CD4-positive, alpha-beta T cell treated with Interleukin-12 subunit alpha and Interleukin-12 subunit beta, for 1 hour (primary cell): ENCODE measurements at regions not wholly inside any gene's neighbourhood (a gene's known extent, or its start where the extent isn't known, plus 50 kb on each side); places are given as distances from the start of the nearest gene placed in this dataset.

Experiments used
- DNase-seq: peaks from one replicate; pipeline ENCODE4 v3.0.0-alpha.2; 2020

DNA sequence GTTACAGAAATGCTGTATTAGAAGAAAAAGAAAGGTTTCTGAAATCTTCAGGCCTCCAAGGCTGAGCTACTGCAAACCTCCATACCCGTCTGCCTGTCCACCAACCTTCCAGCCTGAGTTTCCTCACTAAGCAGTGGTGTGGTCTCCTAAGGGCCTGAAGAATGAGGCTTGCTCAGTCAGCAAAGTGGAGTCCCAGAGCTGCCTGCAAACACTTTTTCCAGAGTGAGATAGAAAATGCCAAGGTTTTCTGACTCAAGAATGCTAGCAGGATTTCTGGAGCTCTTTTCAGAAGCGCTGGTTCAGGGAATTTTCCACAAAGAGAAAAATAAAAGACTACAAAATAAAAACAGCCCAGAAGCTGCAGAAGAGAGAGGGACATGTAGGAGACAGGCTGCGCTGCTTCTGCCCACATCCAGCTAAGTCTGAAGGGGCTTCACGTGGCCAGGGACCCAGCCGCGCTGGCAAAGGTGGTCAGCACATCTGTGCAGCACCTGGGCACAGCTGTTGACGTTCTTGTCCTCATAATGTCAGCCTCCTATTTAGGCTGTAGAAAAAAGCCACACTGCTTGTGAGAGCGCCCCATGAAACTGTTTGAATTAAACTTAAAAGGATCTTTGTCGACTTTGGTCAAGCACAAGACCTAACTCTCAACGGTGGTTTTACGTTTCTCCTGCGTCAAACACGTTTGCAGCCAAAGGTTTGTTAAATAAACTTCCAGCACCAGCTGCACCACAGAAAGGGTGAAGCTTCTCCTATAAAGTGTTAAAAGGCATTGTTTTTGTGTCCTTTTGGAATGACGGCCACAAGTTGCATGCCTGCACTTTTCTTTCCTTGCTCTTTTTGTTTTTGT is 209.0 kb downstream of the THBS2 start:
- DNase-seq = no peak

DNA sequence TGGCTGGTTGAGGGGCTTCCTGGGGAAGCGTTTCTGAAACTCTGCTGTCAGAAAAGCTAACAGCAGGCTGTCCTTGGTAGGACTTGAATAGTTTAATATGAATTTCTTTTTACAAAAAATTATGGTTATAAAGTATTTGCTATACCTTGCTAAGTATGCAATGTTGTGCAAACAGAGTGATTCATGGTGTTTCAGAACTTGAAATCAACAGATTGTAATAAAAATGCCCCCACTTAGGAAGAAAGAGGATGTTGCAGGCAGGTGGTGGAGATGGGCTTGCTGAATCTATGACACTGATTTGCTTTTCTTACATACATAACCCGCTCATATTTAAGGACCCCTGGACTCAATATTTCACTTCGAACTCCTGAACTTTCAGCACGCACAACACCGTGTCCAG is 211.6 kb downstream of the THBS2 start:
- DNase-seq = no peak

- DNase-seq = no peak
Observed at GRCh38 chr6:169041078-169041477, 212.6 kb downstream of the THBS2 start.

- DNase-seq = no peak
Observed at GRCh38 chr6:169038691-169039090, 215.0 kb downstream of the THBS2 start.

DNA sequence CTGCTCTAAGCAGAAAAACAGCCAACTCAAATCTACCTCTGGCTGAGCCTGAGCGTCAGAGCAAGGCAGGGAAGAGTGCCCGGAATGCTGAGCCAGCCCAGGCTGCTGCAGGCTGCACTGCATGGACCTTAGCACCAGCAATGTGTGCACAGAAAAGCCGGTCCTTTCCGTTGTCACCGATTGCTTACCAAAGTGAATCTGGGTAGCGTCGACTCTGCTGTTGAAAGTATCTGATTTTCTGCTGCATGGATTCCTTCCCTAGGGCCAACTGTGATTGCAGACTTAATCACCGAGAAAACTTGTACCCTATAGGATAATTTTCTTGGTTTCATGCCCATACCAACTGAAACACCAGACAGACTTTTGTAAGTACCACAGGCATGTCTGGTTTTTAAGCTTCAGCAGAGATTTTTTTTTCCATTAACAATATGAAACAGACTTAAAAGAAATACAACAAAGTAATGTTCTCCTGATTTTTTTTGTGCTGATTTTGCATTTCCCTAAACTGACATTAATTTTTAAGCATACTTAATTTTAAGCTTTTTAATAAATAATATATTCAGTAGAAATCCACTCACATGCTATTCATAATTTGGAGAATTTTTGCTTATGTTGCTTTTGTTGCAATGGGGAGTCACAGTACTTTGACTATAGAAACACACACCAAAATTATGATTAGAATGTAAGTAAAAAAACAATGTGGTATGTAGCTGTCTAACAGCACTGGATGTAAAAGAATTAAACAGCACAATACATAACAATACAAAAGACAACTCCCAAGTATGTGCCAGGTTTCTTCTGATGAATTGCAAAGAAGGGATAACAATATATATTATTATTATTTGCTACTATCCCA is 218.0 kb downstream of the THBS2 start:
- no peak for DNase-seq

DNA sequence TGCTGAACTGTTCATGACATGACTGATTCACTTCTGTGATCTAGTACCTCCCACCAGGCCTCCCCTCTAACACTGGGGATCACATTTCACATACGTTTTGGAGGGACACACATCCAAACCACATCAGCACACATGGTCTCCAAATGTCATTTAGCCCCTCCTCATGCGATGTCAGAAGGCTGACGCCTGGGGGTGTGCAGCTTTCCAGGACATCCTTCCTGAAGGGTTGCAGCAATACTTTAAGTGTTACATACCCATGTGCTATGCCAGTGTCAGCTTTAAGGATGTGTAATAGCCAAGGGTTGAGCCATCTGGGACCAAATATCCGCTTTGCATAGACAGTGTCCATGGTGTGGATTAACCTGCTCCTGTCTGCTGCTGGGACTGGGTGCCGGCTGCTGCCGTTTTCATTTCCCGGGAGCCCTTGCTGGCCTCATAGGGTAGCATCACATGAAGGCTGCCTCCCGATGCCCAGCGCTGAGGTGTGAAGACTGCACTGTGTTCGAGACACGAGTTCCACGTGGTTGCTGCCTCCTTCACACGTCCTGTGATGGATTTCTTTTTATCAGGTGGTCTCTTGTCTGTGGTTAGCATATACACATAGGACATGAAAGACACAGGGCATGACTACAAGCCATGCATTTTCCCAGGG is 219.0 kb downstream of the THBS2 start:
- DNase-seq = no peak

GRCh38 chr6:169029861-169030260 is 223.8 kb downstream of the THBS2 start:
- DNase-seq = no peak

DNA sequence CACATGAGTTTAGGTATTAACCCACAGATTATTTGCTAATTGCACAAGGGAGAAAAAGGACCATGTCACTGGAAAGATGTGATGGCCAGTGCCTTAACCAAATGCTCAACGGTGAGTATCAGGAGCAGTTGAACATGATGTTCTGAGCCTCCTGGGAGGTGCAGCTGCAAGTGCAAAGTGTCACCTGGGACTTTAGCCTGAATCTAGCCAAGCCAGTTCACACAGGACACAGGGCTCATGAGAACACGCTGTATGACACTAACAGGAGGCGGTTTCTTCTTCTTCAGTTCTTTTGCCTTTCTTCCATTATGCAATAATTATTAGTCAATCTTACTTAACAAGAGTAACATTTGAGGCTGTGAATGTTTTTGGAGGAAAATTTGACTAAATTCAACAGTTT is 225.3 kb downstream of the THBS2 start:
- DNase-seq = no peak

- no peak for DNase-seq
Observed at GRCh38 chr6:169026175-169026574, 227.5 kb downstream of the THBS2 start.

DNA sequence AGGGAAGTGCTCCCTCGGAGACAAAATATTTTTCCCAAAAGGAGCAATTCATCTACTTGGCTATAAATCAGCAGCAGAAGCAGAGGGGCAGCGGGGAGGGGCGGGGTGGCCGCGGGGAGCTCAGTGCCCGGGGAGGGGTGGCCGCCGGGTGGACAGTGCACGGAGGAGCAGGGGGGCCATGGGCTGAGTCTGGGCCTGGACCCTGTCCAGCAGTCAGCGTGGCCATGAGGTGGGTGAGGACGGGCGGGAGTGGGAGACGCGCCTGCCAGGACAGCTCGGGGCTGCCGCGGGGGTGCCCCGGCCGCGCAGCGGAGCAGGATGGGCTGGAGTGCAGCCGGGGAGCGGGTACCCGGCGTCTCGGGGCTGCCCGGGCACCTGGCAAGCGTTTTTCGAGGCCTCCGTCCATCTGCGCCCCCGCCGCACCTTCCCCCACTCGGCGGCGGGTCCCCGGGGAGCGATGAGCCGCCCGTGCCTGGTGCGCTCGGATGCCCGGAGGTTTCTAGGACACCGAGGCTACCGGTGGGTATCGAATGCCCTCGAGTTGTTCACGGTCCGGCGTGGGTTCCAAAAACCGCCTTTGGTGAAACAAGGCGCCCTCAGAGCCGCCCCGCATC is 229.5 kb downstream of the THBS2 start:
- no peak for DNase-seq

DNA sequence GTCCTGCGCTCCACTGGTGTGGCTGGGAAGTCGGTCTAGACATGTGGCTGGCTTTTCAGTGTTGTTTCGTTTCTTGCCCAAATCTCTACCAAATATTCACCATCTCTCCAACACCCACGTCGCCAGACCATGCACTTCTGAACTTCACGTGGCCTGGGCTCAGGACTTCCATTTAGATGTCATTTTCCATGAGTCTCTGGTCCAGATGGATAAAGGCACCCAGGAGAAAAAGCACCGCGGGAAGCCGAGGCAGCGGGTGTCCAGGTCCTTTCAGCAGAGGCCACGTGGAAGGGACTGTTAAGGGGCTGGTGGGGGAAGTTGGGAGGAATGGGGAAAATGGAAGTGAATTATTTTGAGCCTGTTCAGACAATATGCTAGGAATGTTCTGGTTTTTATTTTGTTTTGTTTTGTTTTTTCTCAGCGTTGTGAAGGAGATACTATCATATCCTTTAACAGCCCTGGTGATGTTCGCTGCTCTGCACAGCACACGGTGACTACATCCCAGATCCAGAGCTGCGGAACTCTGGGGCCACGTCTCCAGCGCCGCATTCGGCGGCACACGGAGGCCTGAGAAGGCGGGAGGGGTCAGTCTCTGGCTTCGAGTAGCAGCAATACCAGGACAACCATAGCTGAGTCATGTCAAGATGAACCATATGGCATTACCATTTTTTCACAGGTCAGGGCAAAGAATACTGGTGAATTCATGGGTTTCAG is 230.3 kb downstream of the THBS2 start:
- DNase-seq = no peak

- no peak for DNase-seq
Observed at GRCh38 chr6:169022079-169022478, 231.6 kb downstream of the THBS2 start.

DNA sequence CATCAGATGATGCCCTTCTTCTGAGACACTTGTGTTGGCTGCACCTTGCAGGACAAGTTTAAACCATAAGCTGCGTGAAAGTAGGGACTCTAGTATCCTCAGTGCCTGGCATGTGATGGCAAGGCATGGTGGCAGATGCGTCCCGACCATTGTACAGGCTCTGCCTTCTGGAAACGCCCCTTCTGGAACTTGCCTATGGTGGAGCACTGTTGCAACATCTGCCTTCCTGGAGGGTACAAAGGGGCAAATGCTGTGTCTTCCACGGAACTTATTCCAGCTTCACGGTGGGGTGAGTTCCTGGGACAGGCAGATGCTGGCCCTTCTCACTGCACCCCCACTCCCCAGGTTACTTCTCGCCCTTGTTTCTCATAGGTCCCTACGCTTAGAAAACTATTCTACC is 232.8 kb downstream of the THBS2 start:
- DNase-seq = no peak

GRCh38 chr6:169019727-169020491 is 233.7 kb downstream of the THBS2 start:
- DNase-seq = no peak

DNA sequence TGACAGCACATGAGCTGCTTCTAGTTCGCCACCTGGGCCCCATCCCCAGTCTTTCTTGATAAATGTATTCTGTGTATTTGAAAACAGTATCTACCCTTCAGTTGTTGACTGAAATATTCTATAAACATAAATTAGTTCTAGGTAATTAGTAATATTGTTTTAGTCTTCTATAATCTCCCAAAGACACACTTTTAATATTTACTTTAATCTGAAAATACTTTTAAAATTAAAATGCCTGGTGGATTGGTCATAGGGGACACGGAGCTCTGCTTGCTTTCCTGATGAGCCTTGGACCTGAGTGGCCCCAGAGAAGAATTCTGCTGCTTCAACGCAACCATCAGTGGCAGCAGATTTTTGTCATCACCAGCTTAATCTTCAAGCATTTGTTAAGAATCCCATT is 234.5 kb downstream of the THBS2 start:
- DNase-seq = no peak

DNA sequence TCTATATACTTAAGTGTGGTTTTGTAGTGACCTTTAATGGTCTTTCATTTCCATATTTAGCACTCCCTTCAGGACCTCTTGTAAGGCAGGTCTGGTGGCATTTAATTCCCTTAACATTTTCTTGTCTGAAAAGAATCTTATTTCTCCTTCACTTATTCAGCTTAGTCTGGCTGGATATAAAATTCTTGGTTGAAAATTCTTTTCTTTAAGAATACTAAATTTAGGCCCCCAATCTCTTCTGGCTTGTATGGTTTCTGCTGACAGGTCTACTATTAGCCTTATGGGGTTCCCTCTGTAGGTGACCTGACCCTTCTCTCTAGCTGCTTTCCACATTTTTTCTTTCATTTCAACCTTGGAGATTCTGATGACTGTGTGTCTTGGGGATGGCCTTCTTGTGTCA is 236.9 kb downstream of the THBS2 start:
- DNase-seq = no peak

GRCh38 chr6:169014211-169015197 is 239.1 kb downstream of the THBS2 start:
- no peak for DNase-seq

- no peak for DNase-seq
Observed at GRCh38 chr6:169009628-169010027, 244.0 kb downstream of the THBS2 start.

DNA sequence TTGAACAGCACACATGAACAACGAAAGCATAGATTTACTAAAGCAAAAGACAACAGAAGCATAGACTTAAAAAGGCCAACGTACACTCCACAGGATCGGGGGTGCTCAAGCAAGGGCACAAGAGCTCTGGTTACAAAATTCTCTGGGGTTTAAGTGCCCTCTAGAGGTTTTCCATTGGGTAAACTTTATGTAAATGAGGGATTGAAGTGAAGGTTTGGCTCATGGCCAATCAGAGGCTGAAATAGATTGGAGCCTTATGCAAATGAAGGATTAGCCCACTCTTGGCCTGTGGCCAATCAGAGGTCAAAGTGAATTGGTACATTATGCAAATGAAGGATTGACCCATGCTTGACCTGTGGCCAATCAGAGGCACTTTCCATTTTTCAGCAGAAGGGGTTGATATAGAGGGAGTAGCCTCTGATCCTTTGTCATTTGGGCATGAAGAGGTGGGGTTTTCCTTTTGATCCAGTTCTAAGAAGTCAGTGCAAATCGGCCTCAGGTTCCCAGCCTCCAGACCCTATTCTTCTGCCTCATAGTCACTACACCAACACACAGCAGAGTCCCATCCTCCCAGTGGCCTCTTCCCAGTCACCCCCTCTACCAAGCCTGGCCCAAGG is 244.9 kb downstream of the THBS2 start:
- no peak for DNase-seq

DNA sequence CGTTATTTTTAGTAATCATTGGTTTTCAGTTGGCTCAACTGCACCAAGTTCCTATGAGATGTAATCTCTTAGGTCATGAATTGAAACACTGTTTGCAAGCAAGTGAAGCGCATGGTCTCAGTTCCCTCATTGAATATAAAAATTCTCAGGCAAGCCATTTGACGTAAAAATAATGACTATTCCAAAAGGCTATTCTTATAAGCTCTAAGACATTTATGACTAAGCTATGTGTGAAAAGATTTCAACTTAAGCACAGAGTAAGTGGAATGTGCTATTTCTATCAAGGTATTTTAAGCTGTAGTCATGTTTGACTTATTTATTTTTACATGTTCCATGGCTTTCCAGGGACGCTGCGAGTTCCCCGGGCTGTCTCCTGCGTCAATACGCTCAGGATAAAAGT is 248.5 kb downstream of the THBS2 start:
- DNase-seq = no peak
